Uterus (tissue), 2 donors: ENCODE measurements at regions not wholly inside any gene's neighbourhood (a gene's known extent, or its start where the extent isn't known, plus 50 kb on each side); places are given as distances from the start of the nearest gene placed in this dataset.

ENCODE experiments used
- CTCF ChIP-seq, 4 experiments: fragments of 200-600 bp in 2 of 4; fragments of 450-650 bp in 2 of 4; sonication (generic) in 2 of 4; IDR thresholded peaks; one replicate each; pipeline ENCODE4 v1.5.1; 2016 to 2019; ENCODE audit warnings: antibody characterized with exemption in 4 of 4, mild to moderate bottlenecking in 2 of 4, moderate library complexity in 1 of 4
- POLR2A ChIP-seq, 2 donors: fragments of 450-650 bp; IDR thresholded peaks; one replicate each; pipeline ENCODE4 v1.6.1; 2016; ENCODE audit warnings: antibody characterized with exemption in 2 of 2, mild to moderate bottlenecking in 1 of 2, moderate library complexity in 1 of 2

GRCh38 chr13:79861731-79862130 lies 380.8 kb downstream of the NDFIP2 start:
- TF ChIP-seq CTCF (IDR thresholded peaks at IDR 0.05), result no peak
- no peak for TF ChIP-seq POLR2A (IDR thresholded peaks at IDR 0.05)
